Nephron progenitor cell (in vitro differentiated cells): ENCODE measurements at regions not wholly inside any gene's neighbourhood (a gene's known extent, or its start where the extent isn't known, plus 50 kb on each side); places are given as distances from the start of the nearest gene placed in this dataset.
A peak's percentile ranks its signal among the peaks of the same experiment; 100 is the strongest.

Experiments used
- DNase-seq: peaks from one replicate; pipeline ENCODE4 v3.0.0; 2021
- H3K27ac Mint-ChIP-seq: 2 replicates; pipeline ENCODE4 v1.8.0; 2021; ENCODE audit warnings: mild to moderate bottlenecking, moderate library complexity, mixed read lengths
- H3K27me3 Mint-ChIP-seq: 2 replicates; pipeline ENCODE4 v1.8.0; 2021; ENCODE audit warnings: mild to moderate bottlenecking, low read depth, mixed read lengths; ENCODE audit not compliant: poor library complexity
- H3K36me3 Mint-ChIP-seq: 2 replicates; pipeline ENCODE4 v1.8.0; 2021; ENCODE audit warnings: low read depth, mixed read lengths
- H3K4me1 Mint-ChIP-seq: 2 replicates; pipeline ENCODE4 v1.8.0; 2021; ENCODE audit warnings: mixed read lengths
- H3K4me3 Mint-ChIP-seq: 2 replicates; pipeline ENCODE4 v1.8.0; 2021; ENCODE audit warnings: mild to moderate bottlenecking, moderate library complexity, mixed read lengths
- H3K9me3 Mint-ChIP-seq: 2 replicates; pipeline ENCODE4 v1.8.0; 2021; ENCODE audit warnings: mild to moderate bottlenecking, moderate library complexity, mixed read lengths
- CTCF ChIP-seq: fragments of 200-600 bp; sonication (generic); IDR thresholded peaks from 2 replicates; pipeline ENCODE4 v1.5.0; 2021; ENCODE audit warnings: antibody characterized with exemption

GRCh38 chr3:176513604-176514003, 683.7 kb downstream of the TBL1XR1 start:
- Mint-ChIP-seq H3K27me3 (no peaks in the 10 kb centered on the region), H3K27ac (no peak overlapping the region), H3K9me3 (peaks cover 76% of the 10 kb centered on the region), H3K36me3 (peaks cover 23% of the 10 kb centered on the region), H3K4me3 (no peak overlapping the region), H3K4me1 (no peaks in the 10 kb centered on the region)
- no peak for TF ChIP-seq CTCF
- peak; percentile 51 for DNase-seq

GRCh38 chr3:176512037-176512436, 685.2 kb downstream of the TBL1XR1 start:
- Mint-ChIP-seq H3K27ac (no peak overlapping the region), H3K9me3 (peaks cover 67% of the 10 kb centered on the region), H3K36me3 (peaks cover 23% of the 10 kb centered on the region), H3K4me3 (no peak overlapping the region), H3K27me3 (no peaks in the 10 kb centered on the region), H3K4me1 (no peaks in the 10 kb centered on the region)
- no peak for DNase-seq
- no peak for TF ChIP-seq CTCF

GRCh38 chr3:176510097-176510496, 687.2 kb downstream of the TBL1XR1 start:
- Mint-ChIP-seq H3K36me3 (peaks cover 23% of the 10 kb centered on the region), H3K4me1 (no peaks in the 10 kb centered on the region), H3K4me3 (no peak overlapping the region), H3K27me3 (no peaks in the 10 kb centered on the region), H3K9me3 (peaks cover 53% of the 10 kb centered on the region), H3K27ac (no peak overlapping the region)
- no peak for DNase-seq
- TF ChIP-seq CTCF: no peak

- Mint-ChIP-seq H3K27ac (no peak overlapping the region), H3K4me1 (no peaks in the 10 kb centered on the region), H3K9me3 (peaks cover 13% of the 10 kb centered on the region), H3K27me3 (no peaks in the 10 kb centered on the region), H3K36me3 (no peaks in the 10 kb centered on the region), H3K4me3 (no peak overlapping the region)
- no peak for DNase-seq
- TF ChIP-seq CTCF: no peak
Measured at GRCh38 chr3:176505878-176506621, 691.2 kb downstream of the TBL1XR1 start.

- no peak for DNase-seq
- H3K27ac Mint-ChIP-seq: no peak overlapping the region
- H3K27me3 Mint-ChIP-seq: no peaks in the 10 kb centered on the region
- H3K9me3 Mint-ChIP-seq: no peaks in the 10 kb centered on the region
- no peaks in the 10 kb centered on the region for H3K36me3 Mint-ChIP-seq
- no peak overlapping the region for H3K4me3 Mint-ChIP-seq
- no peaks in the 10 kb centered on the region for H3K4me1 Mint-ChIP-seq
- no peak for TF ChIP-seq CTCF
Measured at GRCh38 chr3:176491084-176491483, 706.2 kb downstream of the TBL1XR1 start.

- no peak for DNase-seq
- no peaks in the 10 kb centered on the region for H3K4me1 Mint-ChIP-seq
- H3K9me3 Mint-ChIP-seq: no peaks in the 10 kb centered on the region
- H3K27me3 Mint-ChIP-seq: no peaks in the 10 kb centered on the region
- no peaks in the 10 kb centered on the region for H3K36me3 Mint-ChIP-seq
- H3K4me3 Mint-ChIP-seq: no peak overlapping the region
- TF ChIP-seq CTCF: no peak
- H3K27ac Mint-ChIP-seq: no peak overlapping the region
Measured at GRCh38 chr3:176490357-176490756, 706.9 kb downstream of the TBL1XR1 start.
